HK-2 (cell line): ENCODE measurements at regions not wholly inside any gene's neighbourhood (a gene's known extent, or its start where the extent isn't known, plus 50 kb on each side); places are given as distances from the start of the nearest gene placed in this dataset.

Experiments
- DNase-seq: peaks from one replicate; pipeline ENCODE4 v3.0.0-alpha.2; 2018; ENCODE audit not compliant: unreplicated experiment

DNA sequence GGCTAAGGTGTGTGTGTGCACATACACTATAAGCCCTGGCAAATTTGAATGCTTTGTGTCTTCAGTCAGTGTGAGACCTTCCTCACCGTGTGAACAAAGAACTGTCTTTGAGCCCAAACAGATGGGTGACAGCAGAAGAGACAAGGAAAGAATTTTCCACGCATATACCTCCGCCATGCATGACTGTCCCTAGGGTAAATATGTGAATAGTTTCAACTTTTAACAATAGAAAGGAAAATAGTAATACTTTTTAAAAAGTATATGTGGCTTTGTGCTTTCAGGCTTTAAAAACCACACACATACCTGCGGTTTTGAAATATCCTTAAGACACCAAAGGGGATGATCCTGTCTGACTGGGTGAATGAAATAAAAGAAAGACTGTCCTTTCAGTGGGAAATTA, 438.6 kb upstream of the MPDZ start:
- DNase-seq: no peak

DNA sequence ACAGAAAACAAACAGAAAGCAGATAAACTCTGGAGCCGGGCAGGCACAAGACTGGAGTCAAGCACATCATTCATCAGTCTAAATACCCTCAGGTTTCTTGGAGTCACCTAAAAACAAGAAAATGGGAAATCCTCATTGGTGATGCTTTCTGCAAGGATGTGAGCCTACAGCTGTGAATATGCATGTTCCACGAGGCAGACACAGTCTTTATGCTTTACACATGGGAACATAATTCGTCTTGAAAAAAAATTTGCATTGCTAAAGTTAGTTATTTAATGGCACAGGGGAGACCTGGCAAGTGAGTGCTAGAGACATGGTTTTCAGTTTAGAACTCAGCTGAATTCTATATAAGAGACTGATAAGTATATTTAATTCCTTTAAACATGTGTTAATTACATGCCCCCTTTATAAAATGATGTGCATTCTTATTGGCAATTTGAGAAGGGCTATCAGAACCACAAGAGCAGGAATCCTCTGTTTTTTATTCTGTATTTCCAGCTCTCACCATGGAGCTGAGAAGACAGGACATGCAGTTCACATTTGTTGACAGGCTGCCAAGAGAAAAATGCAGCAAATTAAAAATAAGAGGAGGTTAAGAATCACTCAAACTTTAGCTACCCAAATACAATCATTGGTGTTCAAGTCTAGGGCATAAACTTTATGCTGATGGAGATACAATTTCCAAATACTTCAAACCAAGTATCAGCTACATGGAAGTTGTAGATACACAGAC, 438.0 kb upstream of the MPDZ start:
- no peak for DNase-seq

DNA sequence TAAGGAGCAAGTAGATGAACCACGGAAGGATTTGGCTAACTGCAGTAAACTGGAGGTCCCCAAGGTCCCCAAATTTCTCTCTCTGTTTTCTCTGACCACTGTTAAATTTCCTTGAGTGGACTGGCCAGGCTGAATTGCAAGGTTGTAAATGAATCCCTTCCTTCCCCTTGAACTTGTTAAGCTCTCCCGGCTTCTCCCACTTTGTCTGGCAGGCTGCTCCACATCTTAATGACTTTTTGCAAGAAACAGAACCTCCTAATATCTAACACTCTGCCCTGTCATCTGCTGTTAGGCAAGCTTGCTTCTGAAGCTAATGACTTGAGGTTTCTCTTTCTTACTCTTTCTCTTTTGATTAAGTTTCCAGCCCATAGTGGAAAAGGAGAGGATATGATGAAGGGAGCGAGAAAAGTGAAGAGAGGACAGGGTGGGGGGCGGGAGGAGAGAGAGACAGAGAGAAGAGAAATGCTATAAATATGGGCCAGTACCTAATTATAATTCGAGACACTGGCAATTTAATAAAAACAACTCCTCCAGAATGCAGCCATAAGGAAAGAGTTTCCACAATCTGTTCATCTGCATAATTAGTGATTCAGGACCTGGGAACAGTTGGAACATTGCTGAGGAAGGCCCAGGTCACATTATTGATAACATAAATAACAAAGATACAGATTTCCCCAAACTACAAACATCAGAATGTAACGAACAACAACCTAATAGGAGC, 437.3 kb upstream of the MPDZ start:
- DNase-seq: no peak

DNA sequence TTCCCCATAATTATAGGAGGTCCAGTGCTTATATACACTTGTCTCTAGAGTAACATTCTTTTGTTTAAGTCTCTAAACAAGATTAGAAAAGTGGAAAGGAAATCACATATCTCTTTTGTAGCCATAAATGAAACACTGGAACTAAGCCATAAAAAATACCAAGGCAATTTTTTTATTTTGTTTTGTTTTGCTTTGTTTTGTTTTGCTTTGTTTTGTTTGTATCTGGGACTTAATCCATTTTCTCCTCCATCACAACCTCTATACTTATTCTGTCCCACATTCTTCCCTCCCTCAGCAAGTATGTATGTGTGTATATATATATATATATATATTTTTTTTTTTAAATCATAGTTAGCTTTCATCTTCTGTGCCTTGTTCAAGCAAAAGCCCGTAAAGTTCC, 436.6 kb upstream of the MPDZ start:
- no peak for DNase-seq

DNA sequence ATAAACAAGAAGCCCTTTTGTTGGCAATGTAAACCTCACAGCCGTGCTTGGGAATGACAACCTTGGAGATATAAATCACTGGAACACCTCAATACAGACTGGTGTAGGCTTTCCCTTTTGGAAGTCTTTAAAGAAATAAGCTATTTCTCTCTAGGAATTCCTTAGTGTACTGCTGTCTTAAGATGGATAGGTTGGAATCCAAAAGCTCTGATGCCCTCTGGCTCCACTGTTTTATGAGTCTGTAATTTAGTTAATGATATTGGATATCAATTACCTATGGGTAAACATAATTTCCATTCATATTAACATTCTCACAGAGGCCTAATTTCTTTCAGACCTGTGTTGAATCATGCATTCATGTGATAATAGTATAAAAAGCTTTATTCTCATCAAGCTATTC, 435.9 kb upstream of the MPDZ start:
- DNase-seq: no peak

DNA sequence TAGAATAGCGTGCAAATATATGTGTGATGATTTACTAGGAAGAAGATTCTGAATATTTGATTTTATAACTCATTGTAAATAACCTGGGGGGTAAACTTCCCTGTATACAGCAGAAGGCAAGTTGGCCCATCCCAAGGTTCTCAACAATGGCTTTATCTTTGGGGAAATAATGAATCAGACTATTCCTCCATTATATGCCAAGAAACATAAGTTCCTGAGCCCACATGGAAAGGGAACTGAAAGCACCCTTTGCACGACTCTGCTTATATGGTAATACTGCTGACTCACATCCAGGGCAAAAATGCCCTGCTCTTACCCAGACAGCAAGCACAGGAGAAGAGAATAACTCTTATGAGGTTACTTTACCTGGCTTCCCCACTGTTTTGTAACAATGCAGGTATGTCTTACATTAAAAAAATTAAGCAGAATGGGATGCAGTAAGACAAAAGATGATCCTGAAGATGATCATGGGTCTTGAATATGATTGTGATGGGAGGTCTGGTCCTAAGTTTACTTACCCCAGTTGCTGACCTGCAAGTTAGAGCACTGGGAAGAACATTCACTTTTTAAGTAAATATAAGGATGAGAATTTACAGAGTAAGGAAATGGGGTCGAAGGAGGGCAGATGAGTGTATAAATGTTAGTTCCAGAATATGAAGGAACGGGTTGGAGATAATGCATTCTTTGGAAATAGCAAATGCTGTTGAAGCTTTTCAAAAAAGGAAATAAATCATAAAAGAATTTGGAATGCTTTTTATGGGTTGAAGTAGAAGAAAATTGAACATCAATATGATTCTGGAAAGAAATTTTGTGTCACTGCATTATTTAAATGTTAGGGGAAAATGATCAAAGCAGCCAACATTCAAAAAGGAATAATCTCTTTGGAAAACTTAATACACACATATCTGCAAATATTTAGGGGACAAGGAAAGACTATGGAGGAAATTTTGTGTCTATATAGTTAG, 428.4 kb upstream of the MPDZ start:
- DNase-seq: no peak

DNA sequence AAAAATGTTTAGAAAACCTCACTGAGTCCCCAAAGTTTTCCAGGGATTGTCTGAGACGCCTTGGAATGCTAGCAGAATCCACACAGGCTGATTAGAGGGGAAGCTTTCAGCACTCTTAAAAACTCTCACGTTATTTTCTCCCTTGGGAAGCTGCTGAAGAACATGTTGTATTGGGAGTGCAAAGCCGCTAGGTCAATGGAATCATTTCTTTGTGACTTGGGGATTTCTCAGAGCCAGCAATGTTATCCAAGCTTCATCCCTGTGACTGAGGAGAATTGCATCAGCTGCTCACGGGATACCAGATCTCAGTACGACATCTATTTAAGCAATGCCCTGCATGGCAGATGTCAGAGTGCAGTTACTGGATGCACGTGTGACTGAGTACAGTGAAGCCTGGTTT, 426.4 kb upstream of the MPDZ start:
- no peak for DNase-seq

DNA sequence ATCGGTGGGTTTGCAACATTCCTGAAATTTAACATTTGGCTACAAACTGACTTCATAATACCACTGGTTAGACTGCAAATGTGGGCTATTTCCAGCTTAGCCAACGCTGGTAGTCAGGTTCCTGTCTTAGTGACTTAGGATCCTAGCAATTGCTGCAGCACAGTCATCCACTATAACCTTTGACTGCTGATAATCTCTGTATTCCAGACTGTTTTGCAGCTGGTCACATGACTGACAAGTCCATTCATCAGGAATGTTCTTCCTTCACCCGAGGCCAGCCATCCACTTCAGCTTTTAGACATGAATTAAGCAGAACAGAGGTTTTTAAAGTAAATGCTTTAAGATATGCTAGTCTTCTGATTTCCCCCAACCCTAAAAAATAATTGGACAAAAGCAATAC, 425.9 kb upstream of the MPDZ start:
- DNase-seq: no peak

DNA sequence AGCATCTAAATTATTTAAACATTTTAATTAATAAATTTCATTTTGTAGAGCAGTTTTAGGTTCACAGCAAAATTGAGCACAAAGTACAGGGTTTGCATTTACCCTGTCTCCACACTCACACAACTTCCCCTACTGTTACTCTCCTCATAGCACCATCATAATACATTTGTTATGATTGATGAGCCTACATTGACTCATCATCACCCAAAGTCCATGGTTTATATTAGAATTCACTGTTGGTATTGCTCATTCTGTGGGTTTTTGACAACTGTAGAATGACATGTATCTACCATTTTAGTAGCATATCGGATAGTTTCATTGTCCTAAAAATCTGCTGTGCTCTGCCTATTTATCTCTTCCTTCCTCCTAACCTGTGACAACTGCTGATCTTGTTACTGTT, 411.1 kb upstream of the MPDZ start:
- no peak for DNase-seq

DNA sequence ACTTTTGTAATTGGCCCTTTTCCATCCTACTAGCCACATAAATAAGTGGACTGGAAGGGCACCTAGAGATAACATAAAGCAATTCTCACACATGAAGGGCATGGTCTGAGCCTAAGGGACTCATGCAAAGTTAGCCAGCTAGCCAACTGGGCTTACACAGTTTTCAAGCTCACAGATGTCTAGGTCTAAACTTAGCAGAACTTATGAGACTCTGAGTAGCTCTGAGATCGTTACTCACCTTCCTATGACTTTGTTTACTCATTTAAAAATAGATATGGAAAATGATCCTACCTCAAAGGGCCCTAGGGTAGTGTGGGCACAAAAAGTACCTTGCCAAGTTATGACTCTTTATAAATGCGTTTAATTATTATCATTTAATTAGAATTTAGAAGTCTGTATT, 410.4 kb upstream of the MPDZ start:
- DNase-seq: no peak

DNA sequence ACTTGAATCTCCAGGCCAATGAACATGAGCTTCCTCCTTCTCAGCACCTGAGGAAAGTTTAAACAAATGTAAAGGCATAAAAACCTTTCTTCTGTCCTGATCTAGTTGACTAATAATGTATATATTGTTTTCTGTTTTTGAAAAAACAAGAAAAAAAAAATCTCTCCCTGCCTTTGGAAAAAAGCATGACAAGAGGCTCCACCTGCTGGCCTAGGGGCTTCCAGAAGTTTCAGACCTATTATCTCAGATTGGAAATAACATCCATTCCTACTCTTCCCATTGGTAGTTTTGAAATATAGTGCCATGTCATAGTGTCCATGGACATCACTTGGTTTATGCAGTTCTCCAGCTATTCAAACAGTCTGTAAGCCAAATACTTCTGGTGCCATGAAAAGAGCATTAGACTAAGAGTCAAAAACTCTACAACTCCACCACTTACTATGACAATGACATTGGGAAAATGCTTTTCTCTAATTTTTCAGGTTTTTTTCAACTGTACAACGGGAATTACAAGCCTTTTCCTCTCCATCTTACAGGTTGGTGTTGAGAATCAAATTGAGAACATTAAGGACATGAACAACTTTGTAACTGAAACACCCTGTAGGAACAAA, 409.6 kb upstream of the MPDZ start:
- no peak for DNase-seq

DNA sequence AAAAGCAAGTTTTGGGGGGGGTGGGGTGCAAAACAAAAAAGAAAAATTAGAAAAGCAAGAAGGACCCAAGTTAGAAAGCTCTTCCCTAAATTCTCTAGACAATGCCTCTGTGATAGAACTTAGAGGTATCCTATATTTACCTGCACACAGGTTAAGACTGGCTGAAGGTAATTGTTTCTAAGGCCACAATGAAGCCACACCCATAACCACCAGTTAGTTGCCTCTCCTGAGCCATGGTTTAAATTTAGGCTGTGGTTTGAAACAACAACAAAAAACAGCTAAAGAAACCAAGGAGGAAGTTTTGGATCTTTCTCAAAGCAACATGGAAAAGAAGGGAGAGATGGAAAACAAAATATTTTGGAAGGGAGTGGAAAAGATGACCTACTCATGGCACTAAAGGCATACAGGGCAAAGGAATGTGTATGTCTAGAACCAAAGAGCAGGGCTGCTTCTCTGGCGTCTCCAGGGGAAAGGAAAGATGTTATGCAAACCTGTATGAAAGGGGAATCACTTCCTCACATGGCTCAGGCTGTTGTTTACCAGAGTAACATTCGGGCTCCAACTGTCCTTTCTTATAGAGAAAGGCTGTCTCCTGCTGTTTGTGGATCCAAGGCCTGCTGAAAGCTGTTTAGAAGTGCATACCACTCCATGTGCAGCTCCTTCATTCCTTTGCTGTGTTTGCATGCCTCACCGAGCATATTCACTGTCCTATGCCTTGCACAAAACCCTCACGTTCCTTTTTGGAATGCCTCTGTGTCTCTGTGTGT, 408.9 kb upstream of the MPDZ start:
- no peak for DNase-seq

DNA sequence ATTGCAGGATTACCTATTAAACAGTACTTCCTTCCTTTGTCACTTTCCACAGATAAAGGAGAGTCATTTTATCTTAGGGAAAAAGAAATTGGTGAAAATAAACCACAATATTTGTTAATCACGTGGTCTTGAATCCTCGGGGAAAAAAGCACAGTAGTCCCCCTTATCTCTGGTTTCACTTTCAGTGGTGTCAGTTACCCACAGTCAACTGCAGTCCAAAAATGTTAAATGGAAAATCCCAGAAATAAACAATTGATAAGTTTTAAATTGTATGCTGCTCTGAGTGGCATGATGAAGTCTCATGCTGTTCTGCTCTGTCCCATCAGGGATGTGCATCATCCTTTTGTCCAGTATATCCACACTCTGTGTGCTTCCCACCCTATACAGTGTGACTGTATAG, 405.2 kb upstream of the MPDZ start:
- DNase-seq: no peak

DNA sequence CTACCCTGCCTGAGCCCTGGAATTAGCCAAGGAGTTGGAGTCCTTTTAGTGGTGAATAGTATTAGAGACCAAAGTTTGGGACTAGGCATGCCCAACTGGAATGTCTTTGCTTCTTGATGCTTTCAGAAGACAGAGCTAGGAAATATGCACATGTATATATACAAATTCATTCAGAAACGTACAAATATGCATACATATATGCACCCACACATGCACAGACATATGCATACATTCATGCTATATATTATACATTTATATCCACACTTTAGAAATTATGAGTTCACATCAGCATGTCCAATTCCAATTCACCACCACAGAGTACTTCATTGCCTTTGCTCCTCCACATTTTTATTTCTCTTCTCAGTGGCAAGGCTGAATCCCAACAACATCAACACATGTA, 398.3 kb upstream of the MPDZ start:
- no peak for DNase-seq

DNA sequence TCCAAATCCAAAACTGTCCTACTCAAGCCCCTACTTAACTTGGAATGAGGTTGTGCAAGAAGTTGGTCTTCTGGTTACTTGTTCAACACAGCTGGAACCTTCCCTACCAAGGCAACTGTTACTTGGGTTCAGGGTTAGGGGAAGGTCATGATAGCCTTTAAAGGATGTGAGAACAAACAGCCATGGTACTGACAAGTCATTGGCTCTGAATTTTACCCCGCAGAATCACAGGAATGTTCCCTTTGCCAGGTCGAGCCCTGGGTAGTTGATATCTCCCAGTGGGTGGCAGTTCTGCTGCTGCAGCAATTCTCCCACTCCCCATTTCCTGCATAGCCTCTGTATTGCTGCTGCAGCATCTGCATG, 396.1 kb upstream of the MPDZ start:
- no peak for DNase-seq

DNA sequence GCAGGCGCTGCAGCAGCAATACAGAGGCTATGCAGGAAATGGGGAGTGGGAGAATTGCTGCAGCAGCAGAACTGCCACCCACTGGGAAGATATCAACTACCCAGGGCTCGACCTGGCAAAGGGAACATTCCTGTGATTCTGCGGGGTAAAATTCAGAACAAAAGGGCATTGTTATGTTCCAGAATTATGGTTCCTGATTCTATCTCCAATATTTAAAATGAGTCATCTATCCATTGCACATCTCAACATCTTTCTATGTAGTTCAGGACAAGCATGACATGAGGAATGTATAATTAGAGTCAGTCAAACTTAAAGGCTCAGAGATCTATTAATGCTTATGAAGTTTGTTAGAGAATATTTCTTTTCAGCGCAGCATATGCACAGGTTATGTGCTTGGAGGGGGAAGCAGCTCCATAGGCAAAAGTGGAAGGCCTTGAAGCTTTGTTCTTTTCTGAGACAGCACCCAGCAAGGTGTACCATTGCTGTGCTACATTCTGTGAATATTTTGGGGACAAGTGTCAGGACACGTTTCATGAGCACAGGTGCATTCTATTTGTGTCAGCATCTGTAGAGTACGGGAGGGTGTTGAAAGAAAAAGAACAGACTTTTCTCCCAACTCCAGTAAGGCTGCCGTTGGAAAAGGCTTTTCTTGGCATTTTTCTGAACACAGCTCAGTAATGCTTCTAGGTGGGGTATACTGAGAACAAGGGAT, 395.6 kb upstream of the MPDZ start:
- no peak for DNase-seq

DNA sequence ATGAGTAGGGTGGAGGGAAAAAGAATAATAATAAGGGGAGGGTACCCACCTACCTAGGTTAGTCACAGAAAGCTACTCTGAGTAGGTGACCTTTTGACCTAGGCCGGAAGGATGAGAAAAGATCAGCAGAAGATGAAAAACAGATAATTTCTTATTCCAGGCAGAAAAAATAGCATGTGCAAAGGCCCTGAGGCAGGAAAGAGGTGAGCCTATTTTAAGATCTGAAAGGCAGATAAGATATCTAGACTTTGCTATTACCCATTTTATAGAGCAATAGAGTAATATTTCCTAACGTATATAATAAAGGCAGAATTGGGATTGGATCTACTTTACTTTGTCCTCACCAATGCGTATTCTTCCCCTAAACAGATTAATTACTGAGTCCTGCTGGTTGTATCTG, 393.9 kb upstream of the MPDZ start:
- no peak for DNase-seq

DNA sequence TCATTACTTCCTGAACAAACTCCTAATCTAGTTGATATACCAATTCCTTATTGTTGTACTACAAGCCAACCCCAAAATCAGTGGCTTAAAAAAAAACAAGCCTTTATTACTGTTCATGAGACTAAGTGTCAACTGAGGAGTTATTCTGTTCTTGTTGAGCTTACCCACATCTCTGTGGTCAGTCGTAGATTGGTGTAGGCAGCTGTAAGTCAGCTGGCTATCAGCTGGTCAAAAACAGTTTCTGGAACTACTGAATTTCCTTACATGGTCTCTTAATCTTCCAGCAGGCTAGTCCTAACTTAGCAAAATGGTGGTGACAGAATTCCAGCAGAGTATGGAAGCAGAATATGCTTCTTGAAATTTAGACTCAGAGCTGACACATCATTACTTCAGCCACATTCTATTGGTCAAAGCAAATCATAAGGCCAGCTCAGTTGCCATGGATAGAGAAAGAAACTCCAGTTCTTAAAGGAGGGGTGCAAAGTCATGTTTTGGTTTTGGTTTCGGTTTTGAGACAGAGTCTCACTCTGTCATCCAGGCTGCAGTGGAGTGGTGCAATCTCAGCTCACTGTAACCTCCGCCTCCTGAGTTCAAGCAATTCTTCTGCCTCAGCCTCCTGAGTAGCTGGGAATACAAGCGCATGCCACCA, 386.1 kb upstream of the MPDZ start:
- DNase-seq: no peak

DNA sequence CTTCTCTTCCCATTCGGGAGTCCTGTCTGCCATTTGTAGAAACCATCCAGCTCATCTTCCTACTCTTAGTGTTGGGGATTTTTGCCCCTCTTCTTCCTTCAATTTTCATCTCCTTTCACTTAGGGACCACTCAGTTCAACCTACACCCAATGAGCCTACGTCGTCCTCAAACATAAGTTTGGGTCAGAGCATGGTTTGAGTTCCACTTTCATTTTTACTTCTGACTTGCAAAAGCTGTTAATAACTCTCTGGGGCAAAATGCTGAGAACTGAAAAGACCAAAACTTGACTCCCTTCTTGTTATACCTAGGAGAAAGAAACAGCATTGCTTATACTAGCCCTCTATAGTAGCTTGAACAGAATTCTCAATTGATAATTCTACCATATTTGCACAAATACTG, 381.5 kb upstream of the MPDZ start:
- no peak for DNase-seq

DNA sequence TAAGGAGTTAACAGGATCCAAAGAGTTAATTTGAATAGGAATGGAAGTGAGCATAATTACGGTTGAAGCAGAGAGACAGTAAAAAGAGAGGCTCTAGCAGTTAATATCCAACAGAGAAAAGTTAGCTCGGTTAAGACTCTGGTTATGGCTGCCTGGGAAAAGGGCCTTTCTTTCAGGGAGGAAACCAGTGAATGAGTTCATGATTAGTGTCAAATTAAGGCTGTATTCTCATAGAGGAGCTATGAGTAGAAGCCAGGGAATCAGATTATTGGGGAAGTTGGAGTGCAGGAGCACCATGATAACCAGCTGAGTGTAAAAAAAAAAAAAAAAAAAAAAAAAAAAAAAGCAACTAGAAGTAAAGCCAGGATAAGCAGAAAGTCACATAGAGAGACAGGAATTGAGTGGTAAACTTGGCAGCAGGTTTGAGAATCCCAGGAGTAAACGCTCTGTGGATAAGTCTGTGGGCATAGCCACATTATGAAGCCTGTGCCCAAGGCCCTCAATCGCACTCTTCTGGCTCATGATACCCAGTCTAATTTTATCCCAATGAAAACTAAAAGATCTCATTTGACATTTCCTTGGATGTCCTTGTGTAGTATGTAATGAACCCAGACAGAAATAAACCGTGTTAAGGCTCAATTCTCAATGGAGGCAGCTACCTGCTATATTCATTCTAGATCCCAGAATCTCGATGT, 372.6 kb upstream of the MPDZ start:
- no peak for DNase-seq
